ENCODE measurements at regions not wholly inside any gene's neighbourhood (a gene's known extent, or its start where the extent isn't known, plus 50 kb on each side); places are given as distances from the start of the nearest gene placed in this dataset.

GRCh38 chr11:105553025-105553424 lies 56.8 kb upstream of the GRIA4 start:
- no peak for ATAC-seq

GRCh38 chr11:105548359-105548758 lies 61.5 kb upstream of the GRIA4 start:
- no peak for ATAC-seq

- ATAC-seq, result no peak
These were observed 71.3 kb upstream of the GRIA4 start for GRCh38 chr11:105538588-105538987.

- no peak for ATAC-seq
These were observed 72.3 kb upstream of the GRIA4 start for GRCh38 chr11:105537531-105537930.

- no peak for ATAC-seq
These were observed 85.6 kb upstream of the GRIA4 start for GRCh38 chr11:105524286-105524685.

GRCh38 chr11:105520706-105521345 lies 89.0 kb upstream of the GRIA4 start:
- ATAC-seq, result no peak

GRCh38 chr11:105507496-105508254 lies 102.2 kb upstream of the GRIA4 start:
- no peak for ATAC-seq

- ATAC-seq, result no peak
These were observed 117.9 kb upstream of the GRIA4 start for GRCh38 chr11:105492010-105492409.

- no peak for ATAC-seq
These were observed 118.5 kb upstream of the GRIA4 start for GRCh38 chr11:105491394-105491793.

GRCh38 chr11:105490333-105490732 lies 119.5 kb upstream of the GRIA4 start:
- no peak for ATAC-seq

- ATAC-seq, result no peak
These were observed 120.4 kb upstream of the GRIA4 start for GRCh38 chr11:105489446-105489845.

GRCh38 chr11:105486929-105487328 lies 122.9 kb upstream of the GRIA4 start:
- no peak for ATAC-seq

GRCh38 chr11:105469931-105470330 lies 139.9 kb upstream of the GRIA4 start:
- no peak for ATAC-seq

GRCh38 chr11:105468154-105468553 lies 141.7 kb upstream of the GRIA4 start:
- no peak for ATAC-seq

- no peak for ATAC-seq
These were observed 143.2 kb upstream of the GRIA4 start for GRCh38 chr11:105466582-105467228.

GRCh38 chr11:105458071-105458470 lies 151.8 kb upstream of the GRIA4 start:
- ATAC-seq, result no peak

GRCh38 chr11:105456950-105457349 lies 152.9 kb upstream of the GRIA4 start:
- no peak for ATAC-seq

- no peak for ATAC-seq
These were observed 160.7 kb upstream of the GRIA4 start for GRCh38 chr11:105449100-105449734.

- no peak for ATAC-seq
These were observed 161.2 kb upstream of the GRIA4 start for GRCh38 chr11:105448703-105449079.

GRCh38 chr11:105447936-105448702 lies 161.8 kb upstream of the GRIA4 start:
- no peak for ATAC-seq

GRCh38 chr11:105443623-105444022 lies 166.2 kb upstream of the GRIA4 start:
- ATAC-seq, result peak; percentile 17

- no peak for ATAC-seq
These were observed 177.5 kb upstream of the GRIA4 start for GRCh38 chr11:105432241-105432995.

All from esophagus mucosa (tissue), 1 donor.